Muscle layer of colon (tissue), 2 donors: ENCODE measurements at regions not wholly inside any gene's neighbourhood (a gene's known extent, or its start where the extent isn't known, plus 50 kb on each side); places are given as distances from the start of the nearest gene placed in this dataset.

Source experiments
- H3K27ac ChIP-seq: one replicate; pipeline ENCODE4 v1.7.0; 2013; ENCODE audit warnings: low read depth, mild to moderate bottlenecking, low read length, moderate library complexity
- H3K27me3 ChIP-seq, 2 donors: one replicate each; pipeline ENCODE4 v1.7.0; 2013; ENCODE audit warnings: low read length in 2 of 2, mild to moderate bottlenecking in 2 of 2; ENCODE audit not compliant: insufficient read depth in 2 of 2, control insufficient read depth in 1 of 2
- H3K36me3 ChIP-seq: one replicate; pipeline ENCODE4 v1.7.0; 2013; ENCODE audit warnings: mild to moderate bottlenecking, low read length; ENCODE audit not compliant: insufficient read depth
- H3K4me1 ChIP-seq: one replicate; pipeline ENCODE4 v1.7.0; 2013; ENCODE audit warnings: mild to moderate bottlenecking, low read length; ENCODE audit not compliant: insufficient read depth
- H3K4me3 ChIP-seq, 2 donors: one replicate each; pipeline ENCODE4 v1.7.0; 2013; ENCODE audit warnings: low read length in 2 of 2, low read depth in 1 of 2, mild to moderate bottlenecking in 1 of 2, moderate library complexity in 1 of 2
- H3K9ac ChIP-seq: one replicate; pipeline ENCODE4 v1.7.0; 2013; ENCODE audit warnings: low read length
- H3K9me3 ChIP-seq: one replicate; pipeline ENCODE4 v1.7.0; 2013; ENCODE audit warnings: mild to moderate bottlenecking, low read length
- donor health status: abdominal sarcoma.
- donor health status: Adenocarcinoma of cecum.

- no peak overlapping the region for H3K27ac ChIP-seq
- no peak overlapping the region for H3K4me3 ChIP-seq
- H3K9me3 ChIP-seq, result no peaks in the 10 kb centered on the region
- no peaks in the 10 kb centered on the region for H3K4me1 ChIP-seq
- H3K36me3 ChIP-seq, result no peaks in the 10 kb centered on the region
- H3K27me3 ChIP-seq, result no peaks in the 10 kb centered on the region
- no peak overlapping the region for H3K9ac ChIP-seq
Observed at GRCh38 chr5:97644206-97644605, 461.2 kb upstream of the RIOK2 start.

DNA sequence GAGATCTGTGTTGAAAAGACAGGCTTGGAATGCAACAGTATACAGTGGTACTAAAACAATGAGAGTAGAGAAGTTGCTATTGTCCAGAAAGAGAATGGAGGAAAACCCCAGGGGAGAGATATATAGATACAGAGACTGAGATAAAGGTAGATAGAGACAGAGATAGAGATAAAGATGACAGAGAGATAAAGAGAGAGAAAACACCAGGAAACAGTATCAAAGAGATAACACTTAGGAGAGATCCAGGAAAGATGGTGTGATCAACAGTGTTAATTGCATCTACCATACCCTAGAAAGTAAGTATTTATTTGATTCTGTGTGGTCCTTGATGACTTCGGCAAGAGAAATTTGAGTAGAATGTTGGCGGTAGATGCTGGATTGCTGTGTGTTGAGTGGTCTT lies 461.8 kb upstream of the RIOK2 start:
- Histone ChIP-seq H3K36me3 (no peaks in the 10 kb centered on the region), H3K27ac (no peak overlapping the region), H3K9me3 (no peaks in the 10 kb centered on the region), H3K9ac (no peak overlapping the region), H3K4me3 (no peak overlapping the region), H3K27me3 (no peaks in the 10 kb centered on the region), H3K4me1 (no peaks in the 10 kb centered on the region)

GRCh38 chr5:97657239-97657638 lies 474.2 kb upstream of the RIOK2 start:
- no peak overlapping the region for H3K9ac ChIP-seq
- H3K27ac ChIP-seq, result no peak overlapping the region
- H3K27me3 ChIP-seq, result no peaks in the 10 kb centered on the region
- no peaks in the 10 kb centered on the region for H3K4me1 ChIP-seq
- H3K36me3 ChIP-seq, result no peaks in the 10 kb centered on the region
- no peak overlapping the region for H3K4me3 ChIP-seq
- H3K9me3 ChIP-seq, result no peaks in the 10 kb centered on the region

DNA sequence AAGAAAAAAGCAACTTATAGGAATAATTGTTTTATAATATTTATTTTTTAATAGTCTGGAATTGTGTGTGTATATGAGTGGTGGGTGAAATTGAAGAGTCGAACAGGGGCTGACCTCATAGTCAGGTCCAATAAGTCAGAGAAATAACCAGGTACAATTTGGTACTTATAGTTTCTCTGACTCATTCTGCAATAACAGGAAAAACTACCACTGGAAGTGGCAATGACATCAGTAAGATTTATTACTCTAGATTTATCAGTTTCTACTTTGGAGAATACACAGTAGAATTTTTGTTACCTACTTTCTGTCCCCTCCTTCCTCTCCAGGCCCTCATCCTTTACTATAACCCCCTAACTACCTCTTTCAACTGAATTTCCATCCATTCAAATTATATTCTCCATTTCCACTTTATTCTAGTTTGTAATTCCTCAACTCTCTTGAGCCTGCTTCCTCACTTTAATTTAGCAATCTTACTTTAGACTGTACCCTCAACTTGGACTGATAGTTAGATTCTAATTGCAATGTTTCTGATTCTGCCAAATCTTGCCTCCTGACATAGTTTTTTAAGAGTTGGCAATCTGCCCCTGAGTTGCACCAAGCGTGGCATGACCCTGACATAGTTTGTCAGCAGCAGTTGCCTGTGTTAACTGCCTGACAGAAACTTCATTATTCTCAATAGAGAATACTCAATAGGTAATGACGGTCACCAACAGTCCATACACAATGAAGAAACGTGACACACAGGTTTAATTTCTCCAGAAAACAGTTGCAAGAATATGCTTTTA lies 475.3 kb upstream of the RIOK2 start:
- no peaks in the 10 kb centered on the region for H3K9me3 ChIP-seq
- no peaks in the 10 kb centered on the region for H3K4me1 ChIP-seq
- H3K4me3 ChIP-seq, result no peak overlapping the region
- no peaks in the 10 kb centered on the region for H3K27me3 ChIP-seq
- no peak overlapping the region for H3K9ac ChIP-seq
- no peaks in the 10 kb centered on the region for H3K36me3 ChIP-seq
- no peak overlapping the region for H3K27ac ChIP-seq

- Histone ChIP-seq H3K27me3 (no peaks in the 10 kb centered on the region), H3K9me3 (no peaks in the 10 kb centered on the region), H3K9ac (no peak overlapping the region), H3K36me3 (no peaks in the 10 kb centered on the region), H3K4me1 (no peaks in the 10 kb centered on the region), H3K27ac (no peak overlapping the region), H3K4me3 (no peak overlapping the region)
Observed at GRCh38 chr5:97666783-97667182, 483.7 kb upstream of the RIOK2 start.

GRCh38 chr5:97670447-97670846 lies 487.4 kb upstream of the RIOK2 start:
- H3K36me3 ChIP-seq, result no peaks in the 10 kb centered on the region
- H3K4me1 ChIP-seq, result no peaks in the 10 kb centered on the region
- H3K9ac ChIP-seq, result no peak overlapping the region
- H3K27me3 ChIP-seq, result no peaks in the 10 kb centered on the region
- H3K27ac ChIP-seq, result no peak overlapping the region
- H3K9me3 ChIP-seq, result no peaks in the 10 kb centered on the region
- no peak overlapping the region for H3K4me3 ChIP-seq

DNA sequence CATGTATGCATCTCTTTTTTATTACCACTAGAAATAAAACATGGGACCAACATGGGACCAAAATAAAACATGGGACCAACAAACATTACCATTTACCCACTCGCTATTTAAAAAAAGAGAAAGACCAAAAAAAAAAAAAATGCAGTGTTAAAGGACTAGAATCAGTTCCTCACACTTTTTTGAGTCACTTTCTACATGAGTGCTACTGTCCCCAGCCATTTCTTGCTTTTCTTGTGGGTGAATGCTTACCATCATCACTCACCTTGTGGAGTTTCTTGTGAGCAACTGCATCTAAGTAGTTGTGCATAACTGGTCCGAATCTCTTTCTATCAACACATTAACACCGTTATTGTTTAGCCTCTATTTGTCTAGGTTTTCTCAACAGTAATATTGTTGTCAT lies 493.6 kb upstream of the RIOK2 start:
- no peaks in the 10 kb centered on the region for H3K27me3 ChIP-seq
- H3K9me3 ChIP-seq, result no peaks in the 10 kb centered on the region
- no peaks in the 10 kb centered on the region for H3K36me3 ChIP-seq
- H3K4me1 ChIP-seq, result no peaks in the 10 kb centered on the region
- no peak overlapping the region for H3K9ac ChIP-seq
- no peak overlapping the region for H3K27ac ChIP-seq
- no peak overlapping the region for H3K4me3 ChIP-seq

DNA sequence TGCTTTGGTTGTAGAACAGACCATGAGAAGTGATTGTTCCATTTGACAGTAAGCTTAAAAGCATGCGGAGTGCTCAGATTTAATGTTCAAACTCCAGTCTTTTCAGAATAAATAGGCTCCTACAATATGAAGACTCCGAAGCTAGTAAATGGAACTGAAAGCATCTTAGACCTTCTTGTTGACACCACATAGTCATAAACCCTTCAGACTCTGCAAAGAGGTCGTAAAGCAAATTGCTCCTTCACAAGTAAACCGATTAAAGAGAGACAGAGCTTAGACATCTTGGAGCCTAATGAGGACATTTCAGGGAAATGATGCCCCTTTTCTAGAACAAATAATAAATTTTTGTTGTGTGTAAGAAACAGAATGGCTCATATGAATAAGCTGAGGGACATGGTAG lies 511.0 kb upstream of the RIOK2 start:
- no peaks in the 10 kb centered on the region for H3K27me3 ChIP-seq
- H3K4me3 ChIP-seq, result no peak overlapping the region
- H3K9ac ChIP-seq, result no peak overlapping the region
- H3K27ac ChIP-seq, result no peak overlapping the region
- no peaks in the 10 kb centered on the region for H3K9me3 ChIP-seq
- H3K4me1 ChIP-seq, result no peaks in the 10 kb centered on the region
- H3K36me3 ChIP-seq, result no peaks in the 10 kb centered on the region

GRCh38 chr5:97714424-97714823 lies 531.4 kb upstream of the RIOK2 start:
- no peaks in the 10 kb centered on the region for H3K4me1 ChIP-seq
- H3K36me3 ChIP-seq, result no peaks in the 10 kb centered on the region
- H3K27me3 ChIP-seq, result no peaks in the 10 kb centered on the region
- no peak overlapping the region for H3K4me3 ChIP-seq
- H3K9me3 ChIP-seq, result no peaks in the 10 kb centered on the region
- no peak overlapping the region for H3K9ac ChIP-seq
- no peak overlapping the region for H3K27ac ChIP-seq

- H3K4me1 ChIP-seq, result no peaks in the 10 kb centered on the region
- no peak overlapping the region for H3K9ac ChIP-seq
- no peak overlapping the region for H3K27ac ChIP-seq
- no peak overlapping the region for H3K4me3 ChIP-seq
- H3K36me3 ChIP-seq, result no peaks in the 10 kb centered on the region
- H3K27me3 ChIP-seq, result no peaks in the 10 kb centered on the region
- H3K9me3 ChIP-seq, result no peaks in the 10 kb centered on the region
Observed at GRCh38 chr5:97726106-97726505, 543.1 kb upstream of the RIOK2 start.

GRCh38 chr5:97728920-97729319 lies 545.9 kb upstream of the RIOK2 start:
- Histone ChIP-seq H3K9me3 (no peaks in the 10 kb centered on the region), H3K27ac (no peak overlapping the region), H3K36me3 (no peaks in the 10 kb centered on the region)

DNA sequence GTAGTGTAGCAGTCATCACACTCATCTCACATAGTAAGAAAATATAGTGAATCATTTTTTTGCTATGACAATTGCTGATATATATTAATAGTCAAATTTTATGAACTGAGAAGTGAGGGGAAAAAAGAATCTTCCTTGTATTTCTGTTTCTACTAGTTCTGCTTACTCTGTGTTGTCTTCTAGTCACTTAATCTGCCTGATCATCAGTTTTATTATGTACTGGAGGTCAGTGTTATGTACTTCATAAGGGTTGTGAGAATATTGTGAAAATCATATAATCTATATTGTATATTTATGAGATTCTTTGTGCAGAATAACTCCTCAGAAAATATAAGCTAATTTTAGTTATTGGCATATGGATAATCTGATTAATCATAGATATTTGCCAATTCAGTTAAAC lies 546.9 kb upstream of the RIOK2 start:
- Histone ChIP-seq H3K9me3 (no peaks in the 10 kb centered on the region), H3K4me3 (no peak overlapping the region), H3K4me1 (no peaks in the 10 kb centered on the region), H3K27me3 (no peaks in the 10 kb centered on the region), H3K9ac (no peak overlapping the region), H3K27ac (no peak overlapping the region), H3K36me3 (no peaks in the 10 kb centered on the region)

More at GRCh38 chr5:97728920-97729319, 545.9 kb upstream of the RIOK2 start:
- no peaks in the 10 kb centered on the region for H3K27me3 ChIP-seq
- no peaks in the 10 kb centered on the region for H3K4me1 ChIP-seq
- H3K4me3 ChIP-seq, result no peak overlapping the region
- no peak overlapping the region for H3K9ac ChIP-seq
